HPDE6-E6E7 (cell line): ENCODE measurements at regions not wholly inside any gene's neighbourhood (a gene's known extent, or its start where the extent isn't known, plus 50 kb on each side); places are given as distances from the start of the nearest gene placed in this dataset.

Source experiments
- DNase-seq: peaks from one replicate; pipeline ENCODE4 v3.0.0; 2011; ENCODE audit warnings: missing footprints; ENCODE audit errors: extremely low spot score

DNA sequence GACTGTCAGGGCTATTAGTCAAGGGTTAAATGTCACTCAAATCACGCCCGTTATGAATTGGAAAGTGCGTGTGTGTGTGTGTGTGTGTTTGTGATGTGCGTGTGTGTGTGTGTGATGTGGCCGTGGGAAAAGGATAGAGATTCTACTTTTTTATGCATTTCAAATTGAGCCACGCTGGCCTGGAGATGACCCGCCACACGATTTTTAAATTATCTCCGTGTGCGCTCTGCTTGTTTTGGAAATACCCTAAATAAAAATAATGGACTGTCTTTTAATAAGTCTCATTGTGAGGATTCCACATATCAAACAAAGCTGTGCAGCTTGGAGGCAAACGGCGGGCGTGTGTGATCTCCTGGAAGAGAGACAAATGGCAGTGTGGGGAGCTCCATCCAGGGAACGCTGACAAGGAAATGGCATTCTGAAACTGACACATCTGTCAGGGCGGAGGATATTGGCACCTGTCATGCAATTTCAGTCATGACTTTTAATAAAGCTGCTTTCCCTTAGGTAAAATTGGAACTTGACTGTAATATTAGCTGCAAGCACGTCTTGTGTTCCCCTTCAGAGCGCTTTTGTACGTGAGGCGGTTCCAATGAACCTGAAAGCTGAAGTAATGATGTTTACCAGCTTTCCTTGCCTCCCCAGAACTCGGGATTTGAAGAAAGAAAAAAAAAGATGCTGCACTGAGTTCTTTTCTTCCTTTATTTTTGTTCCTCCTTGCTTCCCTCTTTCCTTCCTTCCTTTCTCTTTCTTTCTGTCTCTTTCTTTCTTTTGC is 381.8 kb upstream of the SMIM21 start:
- DNase-seq: no peak

- no peak for DNase-seq
Measured at GRCh38 chr18:75805265-75805664, 377.8 kb upstream of the SMIM21 start.

DNA sequence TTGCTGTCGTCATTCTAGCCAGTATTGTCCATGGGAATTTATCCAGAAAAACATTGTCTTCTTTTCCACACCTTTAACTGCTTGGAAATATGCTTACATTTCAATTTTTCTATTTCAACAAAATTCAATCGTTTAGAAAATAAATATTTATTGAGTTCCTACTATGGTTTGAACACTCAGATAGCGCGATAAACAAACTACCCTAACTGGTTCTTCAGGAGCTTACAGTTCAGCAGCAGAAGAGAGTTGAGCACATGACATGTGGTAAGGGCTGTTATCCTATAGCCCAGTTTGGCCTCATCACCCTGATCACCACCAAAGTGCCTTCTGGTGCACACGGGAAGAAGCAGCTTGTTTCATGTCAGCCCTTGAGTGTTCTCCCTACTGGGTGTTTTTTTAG is 375.2 kb upstream of the SMIM21 start:
- no peak for DNase-seq

- DNase-seq: no peak
Measured at GRCh38 chr18:75801178-75801577, 373.7 kb upstream of the SMIM21 start.

- no peak for DNase-seq
Measured at GRCh38 chr18:75800331-75800648, 372.8 kb upstream of the SMIM21 start.

- DNase-seq: no peak
Measured at GRCh38 chr18:75799449-75800330, 372.2 kb upstream of the SMIM21 start.

DNA sequence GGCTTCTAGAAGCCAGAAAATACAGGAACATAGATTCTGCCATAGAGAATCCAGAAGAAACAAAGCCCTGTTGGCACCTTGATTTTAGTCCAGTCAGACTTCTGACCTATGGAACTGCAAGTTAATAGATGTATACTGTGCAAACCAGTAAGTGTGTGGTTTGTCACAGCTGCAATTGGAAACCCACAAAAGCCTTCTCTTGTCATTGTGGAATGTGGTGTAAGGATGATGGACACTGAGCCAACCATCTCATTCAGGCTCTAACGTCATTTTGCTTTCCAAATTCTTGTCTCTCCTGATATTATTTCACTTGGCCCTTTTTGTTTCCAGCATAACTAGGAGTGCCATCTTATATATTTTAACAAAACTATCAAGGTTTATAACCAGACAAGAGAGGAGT is 369.5 kb upstream of the SMIM21 start:
- DNase-seq: no peak

DNA sequence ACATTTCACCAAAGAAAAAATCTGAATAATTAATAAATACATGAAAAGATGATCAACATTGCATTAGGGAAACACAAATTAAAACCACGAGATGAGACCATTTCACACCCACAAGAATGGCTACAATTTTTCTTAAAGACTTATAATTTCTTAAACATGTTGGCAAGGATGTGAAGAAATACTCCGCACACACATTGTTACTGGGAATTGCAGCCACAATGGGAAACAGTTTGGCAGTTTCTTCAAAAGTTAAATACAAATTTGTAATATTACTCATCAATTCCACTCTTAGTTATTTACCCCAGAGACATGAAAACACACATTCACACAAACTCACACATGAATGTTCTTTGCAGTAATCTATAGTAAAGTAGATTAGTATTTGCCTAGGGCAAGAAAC is 363.3 kb upstream of the SMIM21 start:
- DNase-seq: no peak

GRCh38 chr18:75790111-75790510 is 362.6 kb upstream of the SMIM21 start:
- DNase-seq: no peak

DNA sequence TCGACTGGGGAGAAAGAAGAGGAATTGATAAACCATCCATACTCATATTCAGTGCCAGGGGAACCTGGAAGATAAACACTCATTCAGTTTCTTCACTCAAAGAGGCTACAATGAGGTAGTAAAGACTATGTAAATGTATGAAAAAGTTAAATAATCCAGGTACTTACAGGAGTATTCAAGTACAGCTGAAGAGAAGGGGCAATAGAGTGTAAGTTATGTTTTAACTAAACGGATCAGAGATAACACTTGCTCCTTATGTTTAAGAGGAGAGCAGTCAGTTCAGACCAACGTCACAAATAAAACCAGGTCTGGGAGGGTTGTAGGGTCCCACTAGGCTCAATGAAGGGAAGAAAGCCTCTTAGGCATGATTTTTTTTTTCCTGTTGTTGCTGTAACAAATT is 358.3 kb upstream of the SMIM21 start:
- DNase-seq: no peak

DNA sequence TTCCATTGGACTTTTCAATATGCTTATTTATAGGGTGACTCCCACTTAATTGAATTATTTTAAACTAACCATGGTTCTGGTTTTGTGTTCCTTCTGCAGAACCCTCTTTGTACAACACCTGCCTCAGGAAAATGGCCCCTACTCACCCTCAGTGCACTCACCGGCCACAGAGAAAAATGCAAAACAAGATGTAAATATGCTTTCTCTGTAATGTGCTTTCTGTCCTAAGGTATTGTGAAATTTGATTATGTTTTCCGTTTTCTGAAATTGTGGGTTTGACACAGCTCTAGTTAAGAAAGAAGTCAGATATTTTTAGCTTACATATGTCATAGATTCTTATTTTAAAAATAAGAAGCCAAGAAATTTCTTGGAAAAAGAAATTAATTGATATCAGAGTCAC is 357.7 kb upstream of the SMIM21 start:
- no peak for DNase-seq

- DNase-seq: no peak
Measured at GRCh38 chr18:75784390-75784789, 356.9 kb upstream of the SMIM21 start.

DNA sequence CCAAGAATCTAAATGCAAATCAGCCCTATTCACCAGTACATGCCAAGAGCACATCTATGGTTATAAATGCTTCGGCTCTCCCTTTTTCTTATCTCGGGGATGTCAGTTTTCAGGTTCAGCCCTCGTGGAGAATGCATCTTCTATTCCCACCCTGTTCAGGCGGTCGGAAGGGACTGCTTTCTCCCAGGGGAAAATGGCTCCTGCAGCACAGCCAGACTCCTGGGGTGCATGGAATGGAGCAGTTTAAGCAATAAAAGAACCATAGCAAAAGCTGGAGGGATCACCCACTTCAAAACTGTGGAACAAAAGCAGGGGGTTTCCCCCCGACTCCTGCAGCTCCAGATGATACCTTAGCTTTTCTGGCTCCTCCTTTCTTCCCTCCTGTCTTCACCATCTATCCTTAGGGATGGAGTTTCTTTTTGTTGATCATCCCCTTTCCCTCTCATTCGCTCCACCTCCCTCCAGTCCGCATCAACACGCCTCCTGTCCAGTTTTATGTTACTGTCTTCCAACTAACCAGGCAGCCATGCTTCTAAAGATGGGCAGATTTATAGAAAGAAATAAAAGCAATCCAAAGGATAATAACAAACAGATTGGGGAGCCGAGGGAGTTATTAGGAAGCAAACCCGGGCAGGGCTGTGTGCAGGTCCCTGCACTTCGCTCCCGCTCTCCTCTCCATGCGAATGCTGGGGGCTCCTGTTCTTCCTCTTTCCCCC is 356.2 kb upstream of the SMIM21 start:
- DNase-seq: no peak

DNA sequence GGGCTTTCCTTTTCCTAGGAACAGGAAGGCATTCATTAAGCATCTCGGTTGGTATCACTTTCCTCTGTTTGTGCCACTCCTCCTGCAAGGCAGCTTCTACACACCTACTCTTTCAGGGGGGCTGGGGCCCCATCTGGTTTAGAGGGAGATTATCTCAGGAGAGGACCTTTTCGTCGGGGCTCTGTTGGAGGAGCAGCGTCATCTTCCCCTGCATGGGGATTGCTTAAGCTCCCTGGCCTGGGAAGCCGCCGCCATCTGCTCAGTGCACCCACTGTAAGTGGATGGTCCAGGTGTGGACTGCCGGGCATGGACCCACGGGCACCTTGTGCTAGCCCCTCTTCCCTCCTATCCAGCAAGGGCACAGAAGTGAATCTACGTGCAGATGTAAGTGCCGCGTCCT is 355.3 kb upstream of the SMIM21 start:
- no peak for DNase-seq

DNA sequence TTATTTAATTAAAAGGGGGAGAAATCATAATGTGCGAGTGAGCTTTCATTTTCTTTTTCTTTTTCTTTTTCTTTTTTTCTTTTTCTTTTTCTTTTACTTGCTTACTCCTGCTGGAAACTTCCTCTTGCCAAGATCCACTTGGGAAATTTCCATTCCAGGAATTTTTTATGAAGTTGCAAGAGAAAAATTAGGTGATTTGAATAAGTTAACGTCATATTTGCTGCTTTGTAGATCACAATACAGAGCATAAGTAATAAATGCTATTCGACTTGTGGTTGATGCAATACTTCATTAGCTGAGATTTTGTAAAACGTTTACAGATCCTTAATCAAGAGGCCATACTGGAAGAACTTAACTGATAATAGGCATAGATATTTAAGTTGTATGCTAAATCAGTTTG is 354.7 kb upstream of the SMIM21 start:
- no peak for DNase-seq

- no peak for DNase-seq
Measured at GRCh38 chr18:75779910-75780309, 352.4 kb upstream of the SMIM21 start.

GRCh38 chr18:75779450-75779849 is 351.9 kb upstream of the SMIM21 start:
- no peak for DNase-seq

GRCh38 chr18:75777630-75778029 is 350.1 kb upstream of the SMIM21 start:
- DNase-seq: no peak

DNA sequence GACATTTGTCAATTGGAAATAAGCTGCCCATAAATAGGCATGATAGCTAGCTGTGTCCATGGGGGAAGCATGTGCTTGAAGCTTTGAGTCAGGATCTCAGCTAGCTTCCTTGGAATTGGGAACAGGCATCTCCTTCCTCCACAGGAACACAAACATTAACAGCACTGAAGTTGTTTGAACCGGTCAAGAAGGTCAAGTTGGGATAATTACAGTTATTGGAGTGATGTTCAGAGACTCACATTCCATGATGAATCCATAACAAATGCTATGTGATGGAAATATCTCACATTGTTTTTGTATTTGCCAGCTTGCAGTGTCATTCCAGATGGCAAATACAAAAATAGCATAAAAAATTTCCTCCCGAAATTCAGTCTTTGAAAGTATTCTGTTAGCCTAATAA is 347.6 kb upstream of the SMIM21 start:
- DNase-seq: no peak

DNA sequence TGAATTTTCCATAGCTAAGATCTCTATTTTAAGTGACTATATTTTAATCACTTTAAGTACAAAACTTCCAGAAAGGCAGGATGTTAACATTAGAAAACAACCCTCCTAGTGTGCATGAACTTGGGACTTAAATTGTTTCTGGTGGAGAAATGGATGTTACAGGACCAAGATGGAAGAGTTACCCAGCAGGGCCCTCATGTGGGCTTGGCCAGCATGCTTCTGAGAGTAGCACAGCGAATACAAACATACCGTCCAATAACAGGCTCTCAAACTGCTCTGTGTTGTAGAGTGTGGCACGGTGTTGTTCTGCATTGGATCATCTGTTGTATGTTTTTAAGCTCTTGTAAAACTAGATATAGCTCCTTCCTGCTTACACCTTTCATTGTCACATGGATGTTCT is 346.1 kb upstream of the SMIM21 start:
- DNase-seq: no peak

GRCh38 chr18:75762758-75763157 is 335.3 kb upstream of the SMIM21 start:
- no peak for DNase-seq

GRCh38 chr18:75760208-75760607 is 332.7 kb upstream of the SMIM21 start:
- no peak for DNase-seq

DNA sequence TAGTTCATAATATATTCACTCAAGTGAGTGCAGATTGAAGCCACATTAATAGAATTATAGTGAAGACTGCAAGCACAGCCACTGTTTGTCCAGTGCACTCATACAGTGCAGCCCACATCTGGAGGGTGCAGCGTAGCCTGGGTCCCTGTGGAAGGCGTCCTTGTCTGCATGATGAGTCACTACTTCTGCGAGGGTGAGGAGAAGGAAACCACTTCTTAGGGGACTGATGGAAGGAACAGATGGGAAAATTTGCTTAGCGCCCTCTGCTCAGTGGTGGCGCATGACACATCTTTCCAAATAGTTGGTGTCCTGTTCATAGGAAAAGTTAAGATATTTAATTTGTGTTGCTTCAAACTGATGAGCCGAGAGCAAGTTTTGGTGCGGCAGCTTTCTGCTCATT is 330.4 kb upstream of the SMIM21 start:
- no peak for DNase-seq
